Right lobe of liver (tissue), 6 donors: ENCODE measurements at regions not wholly inside any gene's neighbourhood (a gene's known extent, or its start where the extent isn't known, plus 50 kb on each side); places are given as distances from the start of the nearest gene placed in this dataset.
"Not testable (repeated sequence)": the region's sequence is repeated elsewhere in the genome, so short reads cannot be mapped to it uniquely, and the experiment has no call there.

ENCODE experiments used
- ATAC-seq, 4 donors: fragments of 200-7000 bp; cut with Tn5 transposase; one replicate each; pipeline ENCODE4 v1.9.1; 2020; ENCODE audit warnings: mild to moderate bottlenecking in 4 of 4, moderate library complexity in 4 of 4
- DNase-seq, 3 donors: peaks; one replicate each; pipeline ENCODE4 v3.0.0-alpha.2; 2020
- H3K27ac ChIP-seq, 3 donors: fragments of 200-600 bp; one replicate each; pipeline ENCODE4 v1.8.0; 2022
- H3K27me3 ChIP-seq, 2 donors: fragments of 200-600 bp; one replicate each; pipeline ENCODE4 v1.8.0; 2022
- H3K36me3 ChIP-seq, 4 donors: fragments of 200-600 bp; sonication (generic) in 1 of 4; one replicate each; pipeline versions ENCODE4 v1.5.1 to v1.8.0; 2017 to 2022; ENCODE audit warnings: control low read depth in 1 of 4
- H3K4me1 ChIP-seq, 4 donors: fragments of 200-600 bp; sonication (generic) in 1 of 4; one replicate each; pipeline versions ENCODE4 v1.5.1 to v1.8.0; 2017 to 2022; ENCODE audit warnings: control low read depth in 1 of 4
- H3K4me3 ChIP-seq, 3 donors: fragments of 200-600 bp; one replicate each; pipeline ENCODE4 v1.8.0; 2022
- H3K9me3 ChIP-seq, 4 donors: fragments of 200-600 bp; sonication (generic) in 1 of 4; one replicate each; pipeline versions ENCODE4 v1.5.1 to v1.8.0; 2017 to 2022; ENCODE audit warnings: control low read depth in 1 of 4
- CTCF ChIP-seq, 4 donors: fragments of 200-600 bp in 3 of 4; fragments of 450-650 bp in 1 of 4; IDR thresholded peaks; one replicate each; pipeline versions ENCODE4 v1.5.1 to v1.8.0; 2016 to 2022; ENCODE audit warnings: antibody characterized with exemption in 4 of 4, mild to moderate bottlenecking in 2 of 4
- POLR2A ChIP-seq: fragments of 450-650 bp; IDR thresholded peaks from one replicate; pipeline ENCODE4 v1.6.1; 2017; ENCODE audit warnings: antibody characterized with exemption, mild to moderate bottlenecking
- WGBS: methylation state at CpG from one replicate; pipeline ENCODE4 v1.1.6; 2018; ENCODE audit warnings: low coverage, low lambda C conversion rate; ENCODE audit not compliant: insufficient coverage; ENCODE audit errors: missing lambda C conversion rate; 5-methylcytosine and 5-hydroxymethylcytosine counted together
- intact Hi-C, 2 donors: fragments of 100-400 bp; cut with DNase I; formaldehyde crosslinking; loops; one replicate each; pipeline versions ENCODE4 v1.11.2 to v1.14.1; 2022
- donor health status: DM: no; HTN: yes; CAD: no.
- donor health status: DM: no; HTN: no; CAD: no.
- donor health status: DM: no; HTN: no; CAD: no.
- donor health status: DM: no; HTN: yes; CAD: no.
- donor health status: DM: no; HTN: yes; CAD: no.

- Histone ChIP-seq H3K9me3 (no peaks in the 10 kb centered on the region), H3K36me3 (no peaks in the 10 kb centered on the region), H3K4me1 (no peaks in the 10 kb centered on the region), H3K27me3 (no peaks in the 10 kb centered on the region), H3K4me3 (no peak overlapping the region), H3K27ac (no peak overlapping the region)
- whole genome bisulfite sequencing = 16% methylated on average over 2 of the region's 2 CpGs
- TF ChIP-seq CTCF (IDR thresholded peaks at IDR 0.05) (no peak), POLR2A (no peak)
- intact Hi-C loops = no loop called here
- ATAC-seq (no peak), DNase-seq (no peak)
Measured at GRCh38 chr3:107001635-107002034, 375.6 kb upstream of the CCDC54 start.

GRCh38 chr3:107005352-107005751, 371.9 kb upstream of the CCDC54 start:
- H3K27ac ChIP-seq, intact Hi-C loops, ATAC-seq, H3K4me1 ChIP-seq, DNase-seq, H3K36me3 ChIP-seq, H3K9me3 ChIP-seq, H3K4me3 ChIP-seq, H3K27me3 ChIP-seq: not testable (repeated sequence)
- WGBS = 39% methylated on average over 4 of the region's 4 CpGs

- Histone ChIP-seq H3K4me3 (no peak overlapping the region), H3K36me3 (no peaks in the 10 kb centered on the region), H3K27me3 (no peaks in the 10 kb centered on the region), H3K4me1 (no peaks in the 10 kb centered on the region), H3K9me3 (no peaks in the 10 kb centered on the region), H3K27ac (no peak overlapping the region)
- TF ChIP-seq CTCF (IDR thresholded peaks at IDR 0.05) = no peak
- TF ChIP-seq POLR2A = no peak
- ATAC-seq (no peak), DNase-seq (no peak)
- intact Hi-C loops = no loop called here
- 64% methylated on average over 1 of the region's 1 CpG for whole genome bisulfite sequencing
Measured at GRCh38 chr3:107008213-107008612, 369.0 kb upstream of the CCDC54 start.

GRCh38 chr3:107013641-107014040, 363.6 kb upstream of the CCDC54 start:
- H3K4me3 ChIP-seq = no peak overlapping the region
- 88% methylated on average over 1 of the region's 1 CpG for WGBS
- no peak for DNase-seq
- H3K9me3 ChIP-seq = peaks cover 0 to 6% (median 0%) of the 10 kb centered on the region in 4 donors
- H3K4me1 ChIP-seq = no peaks in the 10 kb centered on the region
- TF ChIP-seq CTCF (IDR thresholded peaks at IDR 0.05) (no peak), POLR2A (no peak)
- no peak for ATAC-seq
- no peaks in the 10 kb centered on the region for H3K27me3 ChIP-seq
- no peaks in the 10 kb centered on the region for H3K36me3 ChIP-seq
- no peak overlapping the region for H3K27ac ChIP-seq
- intact Hi-C loops = no loop called here

- TF ChIP-seq CTCF (IDR thresholded peaks at IDR 0.05) = no peak
- ATAC-seq (no peak), DNase-seq (no peak)
- intact Hi-C loops = no loop called here
- Histone ChIP-seq H3K9me3 (no peaks in the 10 kb centered on the region), H3K27me3 (no peaks in the 10 kb centered on the region), H3K36me3 (no peaks in the 10 kb centered on the region), H3K27ac (no peak overlapping the region), H3K4me1 (no peaks in the 10 kb centered on the region), H3K4me3 (no peak overlapping the region)
- 29% methylated on average over 2 of the region's 2 CpGs for WGBS
Measured at GRCh38 chr3:107024551-107025026, 352.6 kb upstream of the CCDC54 start.
